Smooth muscle cell (in vitro differentiated cells): ENCODE measurements at regions not wholly inside any gene's neighbourhood (a gene's known extent, or its start where the extent isn't known, plus 50 kb on each side); places are given as distances from the start of the nearest gene placed in this dataset.

ENCODE experiments used
- DNase-seq: peaks from one replicate; lab custom pipeline; 2025; ENCODE audit not compliant: unreplicated experiment; lab: John Stamatoyannopoulos, UW
- H2AFZ ChIP-seq: fragments of 200-600 bp; sonication (generic); 2 replicates; pipeline ENCODE4 v1.6.0; 2016; ENCODE audit warnings: antibody characterized with exemption, low read depth, mild to moderate bottlenecking
- H3F3A ChIP-seq: fragments of 200-600 bp; sonication (generic); 2 replicates; pipeline ENCODE4 v1.6.0; 2017; ENCODE audit warnings: antibody characterized with exemption, low read depth
- H3K27ac ChIP-seq: fragments of 200-600 bp; sonication (generic); 2 replicates; pipeline ENCODE4 v1.5.1; 2016; ENCODE audit warnings: low read depth, mild to moderate bottlenecking
- H3K27me3 ChIP-seq: fragments of 200-600 bp; sonication (generic); 2 replicates; pipeline ENCODE4 v1.6.1; 2016; ENCODE audit warnings: low read depth, mild to moderate bottlenecking
- H3K36me3 ChIP-seq: fragments of 200-600 bp; sonication (generic); 2 replicates; pipeline ENCODE4 v1.5.1; 2016; ENCODE audit warnings: low read depth
- H3K4me1 ChIP-seq: fragments of 200-600 bp; sonication (generic); 2 replicates; pipeline ENCODE4 v1.5.1; 2016; ENCODE audit warnings: low read depth
- H3K4me2 ChIP-seq: fragments of 200-600 bp; sonication (generic); 2 replicates; pipeline ENCODE4 v1.6.0; 2016; ENCODE audit warnings: mild to moderate bottlenecking
- H3K4me3 ChIP-seq: fragments of 200-600 bp; sonication (generic); 2 replicates; pipeline ENCODE4 v1.5.1; 2016; ENCODE audit warnings: mild to moderate bottlenecking
- H3K79me2 ChIP-seq: fragments of 200-600 bp; sonication (generic); 2 replicates; pipeline ENCODE4 v1.6.0; 2016; ENCODE audit warnings: low read depth, mild to moderate bottlenecking
- H3K9ac ChIP-seq: fragments of 200-600 bp; sonication (generic); 2 replicates; pipeline ENCODE4 v1.6.0; 2016; ENCODE audit warnings: low read depth
- H3K9me3 ChIP-seq: fragments of 200-600 bp; sonication (generic); replicated peaks from 2 replicates; pipeline ENCODE4 v1.5.1; 2016; ENCODE audit warnings: low read depth
- H4K20me1 ChIP-seq: fragments of 200-600 bp; sonication (generic); 2 replicates; pipeline ENCODE4 v1.6.0; 2016; ENCODE audit warnings: low read depth
- WGBS: methylation state at CpG from one replicate; pipeline ENCODE4 v1.1.7; 2016; ENCODE audit warnings: low lambda C conversion rate; 5-methylcytosine and 5-hydroxymethylcytosine counted together
- TF ChIP-seq, protein P1 (sequence below): fragments of 200-600 bp; sonication (generic); IDR thresholded peaks from 2 replicates; pipeline ENCODE4 v1.5.1; 2017; ENCODE audit warnings: borderline replicate concordance, mild to moderate bottlenecking, antibody characterized with exemption; ENCODE audit not compliant: insufficient read depth, poor library complexity, severe bottlenecking

DNA sequence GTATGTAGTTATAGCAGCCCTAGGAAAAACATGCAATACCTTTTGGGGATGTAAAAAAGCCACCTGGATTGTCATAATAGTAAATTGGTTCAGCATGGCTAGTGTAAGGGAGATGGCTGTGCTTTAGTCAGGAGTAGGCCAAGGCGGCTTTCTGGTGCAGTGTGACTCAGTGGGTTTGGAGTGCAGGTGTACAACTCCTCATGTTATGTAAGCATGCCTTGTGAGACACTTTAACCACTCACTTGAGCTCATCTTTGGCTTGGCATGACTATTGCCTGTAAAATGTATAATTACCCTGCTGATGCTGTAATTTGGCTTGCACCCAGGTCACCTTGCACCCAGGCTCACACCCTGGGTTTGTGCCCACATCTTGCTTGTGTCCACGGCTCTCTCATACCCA is 239.2 kb upstream of the GLI3 start:
- TF ChIP-seq, protein P1, sequence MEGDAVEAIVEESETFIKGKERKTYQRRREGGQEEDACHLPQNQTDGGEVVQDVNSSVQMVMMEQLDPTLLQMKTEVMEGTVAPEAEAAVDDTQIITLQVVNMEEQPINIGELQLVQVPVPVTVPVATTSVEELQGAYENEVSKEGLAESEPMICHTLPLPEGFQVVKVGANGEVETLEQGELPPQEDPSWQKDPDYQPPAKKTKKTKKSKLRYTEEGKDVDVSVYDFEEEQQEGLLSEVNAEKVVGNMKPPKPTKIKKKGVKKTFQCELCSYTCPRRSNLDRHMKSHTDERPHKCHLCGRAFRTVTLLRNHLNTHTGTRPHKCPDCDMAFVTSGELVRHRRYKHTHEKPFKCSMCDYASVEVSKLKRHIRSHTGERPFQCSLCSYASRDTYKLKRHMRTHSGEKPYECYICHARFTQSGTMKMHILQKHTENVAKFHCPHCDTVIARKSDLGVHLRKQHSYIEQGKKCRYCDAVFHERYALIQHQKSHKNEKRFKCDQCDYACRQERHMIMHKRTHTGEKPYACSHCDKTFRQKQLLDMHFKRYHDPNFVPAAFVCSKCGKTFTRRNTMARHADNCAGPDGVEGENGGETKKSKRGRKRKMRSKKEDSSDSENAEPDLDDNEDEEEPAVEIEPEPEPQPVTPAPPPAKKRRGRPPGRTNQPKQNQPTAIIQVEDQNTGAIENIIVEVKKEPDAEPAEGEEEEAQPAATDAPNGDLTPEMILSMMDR, result no peak
- Histone ChIP-seq H3K9ac (no peak overlapping the region), H3K27ac (no peak overlapping the region), H3K79me2 (no peaks in the 10 kb centered on the region), H3K4me3 (no peak overlapping the region), H3K4me2 (no peak overlapping the region), H4K20me1 (no peaks in the 10 kb centered on the region), H3K9me3 (no peaks in the 10 kb centered on the region), H3F3A (peaks cover 10% of the 10 kb centered on the region), H3K27me3 (no peaks in the 10 kb centered on the region), H3K4me1 (peaks cover under 1% of the 10 kb centered on the region), H3K36me3 (no peaks in the 10 kb centered on the region), H2AFZ (no peak overlapping the region)
- WGBS, result 91% methylated on average over 2 of the region's 2 CpGs
- DNase-seq, result no peak

DNA sequence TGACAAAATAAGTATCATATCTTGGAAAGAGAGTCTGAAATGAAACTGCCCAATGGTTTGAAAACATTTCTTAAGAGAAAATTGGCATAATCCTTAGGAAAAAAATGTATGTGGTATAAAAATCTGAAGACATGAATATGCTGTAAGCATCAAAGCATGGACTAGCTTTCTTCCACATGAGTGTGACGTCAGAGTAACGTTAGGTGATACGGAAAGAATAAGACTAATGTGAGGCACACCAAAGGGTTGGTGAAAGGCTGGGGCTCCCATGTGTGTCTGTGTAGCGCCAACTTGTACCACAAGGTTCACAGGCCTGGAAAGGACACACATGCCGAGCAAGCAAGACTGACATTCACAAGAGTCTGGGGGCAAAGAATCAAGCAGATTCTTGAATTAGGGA is 238.1 kb upstream of the GLI3 start:
- 96% methylated on average over 5 of the region's 5 CpGs for WGBS
- TF ChIP-seq, protein P1, result no peak
- H3K4me2 ChIP-seq, result no peak overlapping the region

DNA sequence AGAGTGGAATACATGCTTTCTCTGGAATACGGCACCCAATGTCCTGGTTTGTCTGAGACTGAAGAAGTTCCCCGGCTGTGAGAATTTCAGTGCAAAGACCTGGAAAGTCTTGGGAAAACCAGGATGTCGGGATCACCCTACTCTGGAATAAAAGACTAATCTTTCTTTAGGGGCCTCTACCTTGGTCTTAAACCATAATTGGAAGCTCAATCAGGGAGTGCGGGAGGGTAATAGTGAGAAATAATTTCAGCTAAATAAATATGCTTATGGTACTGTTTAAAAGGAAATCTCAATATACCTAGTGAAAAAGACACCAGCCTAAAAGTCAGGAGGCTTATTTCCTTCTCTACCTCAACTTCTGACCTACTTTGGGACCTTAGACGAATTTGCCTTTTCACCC is 236.1 kb upstream of the GLI3 start:
- no peaks in the 10 kb centered on the region for H3K4me1 ChIP-seq
- H4K20me1 ChIP-seq, result no peaks in the 10 kb centered on the region
- H3K79me2 ChIP-seq, result no peaks in the 10 kb centered on the region
- TF ChIP-seq, protein P1, result no peak
- no peak overlapping the region for H3K27ac ChIP-seq
- 93% methylated on average over 5 of the region's 5 CpGs for WGBS
- H3F3A ChIP-seq, result no peaks in the 10 kb centered on the region
- no peak overlapping the region for H2AFZ ChIP-seq
- no peak overlapping the region for H3K9ac ChIP-seq
- no peak for DNase-seq
- H3K36me3 ChIP-seq, result no peaks in the 10 kb centered on the region
- H3K4me3 ChIP-seq, result no peak overlapping the region
- no peaks in the 10 kb centered on the region for H3K27me3 ChIP-seq
- no peak overlapping the region for H3K4me2 ChIP-seq
- no peaks in the 10 kb centered on the region for H3K9me3 ChIP-seq

More for the DNA sequence above, 238.1 kb upstream of the GLI3 start:
- Histone ChIP-seq H3K9ac (no peak overlapping the region), H3K36me3 (no peaks in the 10 kb centered on the region), H3K79me2 (no peaks in the 10 kb centered on the region), H2AFZ (no peak overlapping the region), H4K20me1 (no peaks in the 10 kb centered on the region), H3K27me3 (no peaks in the 10 kb centered on the region), H3K27ac (no peak overlapping the region), H3K9me3 (no peaks in the 10 kb centered on the region), H3K4me3 (no peak overlapping the region), H3K4me1 (no peaks in the 10 kb centered on the region), H3F3A (peaks cover 4% of the 10 kb centered on the region)
- no peak for DNase-seq

DNA sequence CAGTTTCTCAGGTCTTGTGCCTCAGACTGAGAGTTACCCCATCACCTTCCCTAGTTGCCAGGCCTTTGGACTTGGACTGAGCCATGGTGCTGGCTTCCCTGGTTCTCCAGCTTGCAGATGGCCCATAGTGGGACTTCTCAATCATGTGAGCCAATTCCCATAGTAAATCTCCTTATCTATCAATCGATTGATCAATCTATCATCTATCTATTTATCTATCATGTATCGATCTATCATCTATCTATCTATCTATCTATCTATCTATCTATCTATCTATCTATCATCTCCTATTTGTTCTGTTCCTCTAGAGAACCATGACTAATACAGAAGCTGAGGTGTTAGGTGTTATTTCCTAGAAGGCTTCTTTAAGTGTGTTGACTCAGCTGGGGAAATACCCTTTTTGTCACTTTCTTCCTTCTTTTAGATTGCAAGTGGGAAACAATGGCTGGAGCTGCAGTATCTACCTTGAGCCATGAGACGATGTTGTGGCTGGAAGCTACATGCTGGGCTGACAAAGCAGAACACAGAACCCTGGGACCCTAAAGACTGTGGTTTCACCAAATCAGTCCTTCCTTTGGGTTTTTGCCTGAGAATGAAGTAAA is 234.7 kb upstream of the GLI3 start:
- WGBS, result 92% methylated on average over 3 of the region's 3 CpGs
- no peaks in the 10 kb centered on the region for H3K9me3 ChIP-seq
- no peaks in the 10 kb centered on the region for H3K79me2 ChIP-seq
- H3K9ac ChIP-seq, result no peak overlapping the region
- no peaks in the 10 kb centered on the region for H3F3A ChIP-seq
- no peak overlapping the region for H3K27ac ChIP-seq
- DNase-seq, result no peak
- H3K4me1 ChIP-seq, result no peaks in the 10 kb centered on the region
- TF ChIP-seq, protein P1, result no peak
- H3K27me3 ChIP-seq, result no peaks in the 10 kb centered on the region
- no peak overlapping the region for H3K4me3 ChIP-seq
- H2AFZ ChIP-seq, result no peak overlapping the region
- H4K20me1 ChIP-seq, result no peaks in the 10 kb centered on the region
- no peaks in the 10 kb centered on the region for H3K36me3 ChIP-seq
- no peak overlapping the region for H3K4me2 ChIP-seq
